K562 (cell line): ENCODE measurements at regions not wholly inside any gene's neighbourhood (a gene's known extent, or its start where the extent isn't known, plus 50 kb on each side); places are given as distances from the start of the nearest gene placed in this dataset.

Experiments used
- ATAC-seq: fragments of 200-7000 bp; cut with Tn5 transposase; 3 replicates; pipeline ENCODE4 v1.9.1; 2020; ENCODE audit warnings: moderate library complexity
- BruUV-seq: library from RNA; stranded (reverse); fragments of 400-500 nt; replicated peaks from 2 replicates; lab custom pipeline; 2021; lab: Mats Ljungman, UMichigan
- CTCF ChIA-PET: fragments of 300-600 bp; formaldehyde crosslinking; extraction: SDS; loops from one replicate; lab custom pipeline; 2021; ENCODE audit warnings: low intra/inter-chr PET ratio; lab: Yijun Ruan, JAX
- POLR2A ChIA-PET: fragments of 300-600, 350-650 bp; sonication (Branson Sonifier 250); formaldehyde crosslinking; extraction: SDS; loops from one replicate; lab custom pipeline; 2021; ENCODE audit warnings: antibody characterized with exemption, inconsistent platforms; lab: Yijun Ruan, JAX
- DNase-seq, 4 experiments: peaks; one replicate each; pipeline versions ENCODE4 v3.0.0 to v3.0.0-alpha.2; 2011 to 2018; ENCODE audit warnings: low spot score in 3 of 4, mixed read lengths in 3 of 4; ENCODE audit errors: extremely low read depth in 1 of 4
- FAIRE-seq: peaks from 2 replicates; lab custom pipeline; 2011; peaks lifted over from hg19 to GRCh38; lab: Jason Lieb, UNC
- H2AFZ ChIP-seq: 2 replicates; pipeline ENCODE4 v1.6.0; 2011; ENCODE audit warnings: low read depth, low read length, control low read depth, inconsistent platforms
- H3K27ac ChIP-seq: fragments of 200-600 bp; 3 replicates; pipeline ENCODE4 v1.8.0; 2011; ENCODE audit warnings: low read depth, mild to moderate bottlenecking, control low read depth, inconsistent platforms, low read length, moderate library complexity, mixed read lengths; ENCODE audit errors: extremely low read depth
- H3K27me3 ChIP-seq, 2 experiments: fragments of 300-600 bp in 1 of 2; 2 replicates in 1 of 2; 3 replicates in 1 of 2; pipeline versions ENCODE4 v1.6.0 to v1.8.0; 2011; ENCODE audit warnings: inconsistent platforms in 2 of 2, low read length in 2 of 2, mild to moderate bottlenecking in 1 of 2, mixed read lengths in 1 of 2, moderate library complexity in 1 of 2; ENCODE audit not compliant: control insufficient read depth in 2 of 2, insufficient read depth in 2 of 2
- H3K36me3 ChIP-seq: fragments of 300-600 bp; 3 replicates; pipeline ENCODE4 v1.8.0; 2011; ENCODE audit warnings: mild to moderate bottlenecking, low read length, inconsistent platforms; ENCODE audit not compliant: control insufficient read depth, insufficient read depth
- H3K4me1 ChIP-seq, 2 experiments: fragments of 200-600 bp in 1 of 2; replicated peaks in 1 of 2; 2 replicates in 1 of 2; 3 replicates in 1 of 2; pipeline versions ENCODE4 v1.5.1 to v1.8.0; 2011; ENCODE audit warnings: inconsistent platforms in 2 of 2, low read length in 2 of 2, mild to moderate bottlenecking in 1 of 2, mixed read lengths in 1 of 2, moderate library complexity in 1 of 2; ENCODE audit not compliant: control insufficient read depth in 2 of 2, insufficient read depth in 2 of 2
- H3K4me2 ChIP-seq: 2 replicates; pipeline ENCODE4 v1.6.1; 2011; ENCODE audit warnings: low read length, control low read depth, inconsistent platforms, mixed read lengths; ENCODE audit not compliant: insufficient read depth
- H3K4me3 ChIP-seq: fragments of 200-600 bp; sonication (generic), shearing (Covaris generic); 2 replicates; pipeline ENCODE4 v1.5.1; 2016; ENCODE audit warnings: control low read depth, inconsistent platforms
- H3K79me2 ChIP-seq: fragments of 200-600 bp; 3 replicates; pipeline ENCODE4 v1.8.0; 2011; ENCODE audit warnings: low read length, inconsistent platforms; ENCODE audit not compliant: control insufficient read depth, insufficient read depth
- H3K9ac ChIP-seq, 2 experiments: 2 replicates each; pipeline versions ENCODE4 v1.6.0 to v1.6.1; 2011; ENCODE audit warnings: low read depth in 2 of 2, low read length in 2 of 2, control low read depth in 1 of 2, inconsistent platforms in 1 of 2, mild to moderate bottlenecking in 1 of 2, mixed read lengths in 1 of 2; ENCODE audit not compliant: insufficient read depth in 1 of 2
- H3K9me1 ChIP-seq: one replicate; pipeline ENCODE4 v1.6.0; 2011; ENCODE audit warnings: inconsistent platforms, mild to moderate bottlenecking, low read length, moderate library complexity; ENCODE audit not compliant: control insufficient read depth, insufficient read depth
- H3K9me3 ChIP-seq: replicated peaks from 2 replicates; pipeline ENCODE4 v1.5.1; 2011; ENCODE audit warnings: low read depth, low read length, inconsistent platforms; ENCODE audit not compliant: control insufficient read depth, insufficient read depth
- H4K20me1 ChIP-seq: replicated peaks from 2 replicates; pipeline ENCODE4 v1.6.1; 2011; ENCODE audit warnings: low read length, inconsistent platforms, mixed read lengths; ENCODE audit not compliant: control insufficient read depth, insufficient read depth
- BCL6 ChIP-seq: fragments of 250-450 bp; sonication (Bioruptor Pico); IDR thresholded peaks from 2 replicates; pipeline ENCODE4 v1.4.0; 2020
- HNRNPH1 ChIP-seq: fragments of 200-400 bp; formaldehyde crosslinking; optimal IDR thresholded peaks from 2 replicates; pipeline ENCODE3; 2017; ENCODE audit warnings: low read depth, mild to moderate bottlenecking, low read length, moderate library complexity
- MIER1 ChIP-seq: fragments of 450-650 bp; IDR thresholded peaks from 2 replicates; pipeline ENCODE4 v1.6.1; 2016; ENCODE audit warnings: antibody characterized with exemption, mild to moderate bottlenecking, low read depth
- OTX1 ChIP-seq: fragments of 450-650 bp; formaldehyde crosslinking; IDR thresholded peaks from 2 replicates; pipeline ENCODE4 v1.4.0; 2022; ENCODE audit warnings: mild to moderate bottlenecking
- POLR2H ChIP-seq: IDR thresholded peaks from 2 replicates; pipeline ENCODE4 v1.6.1; 2016; ENCODE audit warnings: missing genetic modification characterization, low read depth, mild to moderate bottlenecking, control low read depth, missing compliant biosample characterization, moderate library complexity
- PTBP1 ChIP-seq: fragments of 200-400 bp; formaldehyde crosslinking; IDR thresholded peaks from 2 replicates; pipeline ENCODE4 v1.6.1; 2017; ENCODE audit warnings: low read depth, low read length
- RHOXF2B ChIP-seq: fragments of 250-450 bp; sonication (Bioruptor Pico); conservative IDR thresholded peaks from 2 replicates; pipeline ENCODE4 v1.5.1; 2021
- SUPT5H ChIP-seq: fragments of 450-650 bp; IDR thresholded peaks from 2 replicates; pipeline ENCODE4 v1.6.1; 2016
- TCF7 ChIP-seq: sonication (generic); IDR thresholded peaks from 2 replicates; pipeline ENCODE4 v1.6.1; 2016; ENCODE audit warnings: antibody characterized with exemption, borderline replicate concordance
- XRCC5 ChIP-seq: fragments of 200-400 bp; formaldehyde crosslinking; IDR thresholded peaks from 2 replicates; pipeline ENCODE4 v1.6.1; 2017; ENCODE audit warnings: low read depth, mild to moderate bottlenecking, low read length
- ZNF134 ChIP-seq: fragments of 250-450 bp; sonication (Bioruptor Pico); conservative IDR thresholded peaks from 2 replicates; pipeline ENCODE4 v1.4.0; 2020
- WGBS: fragments of 100-300 bp; shearing (Covaris generic); methylation state at CpG from one replicate; pipeline ENCODE4 v1.1.6; 2016; ENCODE audit warnings: low coverage, mixed read lengths; ENCODE audit not compliant: insufficient coverage; ENCODE audit errors: missing lambda C conversion rate; 5-methylcytosine and 5-hydroxymethylcytosine counted together
- in situ Hi-C: fragments of 300-500 bp; cut with MboI; formaldehyde crosslinking; loops from 4 replicates; pipeline ENCODE4 v1.15.0; 2018; ENCODE audit warnings: inconsistent platforms, mixed read lengths
- intact Hi-C: fragments of 100-400 bp; cut with micrococcal nuclease; formaldehyde crosslinking; loops from 2 replicates; pipeline ENCODE4 v1.14.2; 2022
- TF ChIP-seq, protein P1 (sequence below): fragments of 150-350 bp; conservative IDR thresholded peaks from 2 replicates; pipeline ENCODE4 v1.6.1; 2014; ENCODE audit warnings: low read length
- TF ChIP-seq, protein P2 (sequence below), 2 experiments: IDR thresholded peaks in 1 of 2; conservative IDR thresholded peaks in 1 of 2; 2 replicates each; pipeline ENCODE4 v1.6.1; 2016; ENCODE audit warnings: low read depth in 2 of 2, mild to moderate bottlenecking in 1 of 2, missing compliant biosample characterization in 1 of 2, missing genetic modification characterization in 1 of 2, moderate library complexity in 1 of 2

DNA sequence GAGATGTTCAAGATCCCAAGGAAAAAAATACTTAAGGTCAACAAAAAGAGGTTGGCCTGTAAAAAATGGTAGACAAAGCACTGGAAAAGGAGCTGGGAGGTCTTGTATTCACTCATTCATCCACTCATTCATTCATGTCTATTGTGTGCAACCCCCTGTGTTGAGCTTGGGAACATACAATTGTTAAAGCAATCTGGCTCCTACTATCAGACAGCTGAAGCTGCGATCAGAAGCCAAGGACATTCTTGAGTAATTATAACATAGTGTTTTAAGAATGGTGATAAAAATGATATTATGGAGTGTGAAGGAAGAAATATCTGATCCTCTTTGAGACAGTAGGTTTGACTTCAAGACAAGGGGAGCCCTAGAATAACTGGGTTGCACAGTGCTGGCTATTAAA, 693.4 kb downstream of the TOX3 start:
- TF ChIP-seq, protein P1, sequence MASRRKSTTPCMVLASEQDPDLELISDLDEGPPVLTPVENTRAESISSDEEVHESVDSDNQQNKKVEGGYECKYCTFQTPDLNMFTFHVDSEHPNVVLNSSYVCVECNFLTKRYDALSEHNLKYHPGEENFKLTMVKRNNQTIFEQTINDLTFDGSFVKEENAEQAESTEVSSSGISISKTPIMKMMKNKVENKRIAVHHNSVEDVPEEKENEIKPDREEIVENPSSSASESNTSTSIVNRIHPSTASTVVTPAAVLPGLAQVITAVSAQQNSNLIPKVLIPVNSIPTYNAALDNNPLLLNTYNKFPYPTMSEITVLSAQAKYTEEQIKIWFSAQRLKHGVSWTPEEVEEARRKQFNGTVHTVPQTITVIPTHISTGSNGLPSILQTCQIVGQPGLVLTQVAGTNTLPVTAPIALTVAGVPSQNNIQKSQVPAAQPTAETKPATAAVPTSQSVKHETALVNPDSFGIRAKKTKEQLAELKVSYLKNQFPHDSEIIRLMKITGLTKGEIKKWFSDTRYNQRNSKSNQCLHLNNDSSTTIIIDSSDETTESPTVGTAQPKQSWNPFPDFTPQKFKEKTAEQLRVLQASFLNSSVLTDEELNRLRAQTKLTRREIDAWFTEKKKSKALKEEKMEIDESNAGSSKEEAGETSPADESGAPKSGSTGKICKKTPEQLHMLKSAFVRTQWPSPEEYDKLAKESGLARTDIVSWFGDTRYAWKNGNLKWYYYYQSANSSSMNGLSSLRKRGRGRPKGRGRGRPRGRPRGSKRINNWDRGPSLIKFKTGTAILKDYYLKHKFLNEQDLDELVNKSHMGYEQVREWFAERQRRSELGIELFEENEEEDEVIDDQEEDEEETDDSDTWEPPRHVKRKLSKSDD = no peak
- TF ChIP-seq POLR2H (tag) = no peak
- no peak for TF ChIP-seq SUPT5H
- no peak for TF ChIP-seq OTX1 (CRISPR knock-in tag)
- no peak for TF ChIP-seq XRCC5
- TF ChIP-seq RHOXF2B (CRISPR knock-in tag) = no peak
- TF ChIP-seq ZNF134 (CRISPR knock-in tag) = no peak
- TF ChIP-seq TCF7 = no peak
- no peak for TF ChIP-seq MIER1
- TF ChIP-seq, protein P2, sequence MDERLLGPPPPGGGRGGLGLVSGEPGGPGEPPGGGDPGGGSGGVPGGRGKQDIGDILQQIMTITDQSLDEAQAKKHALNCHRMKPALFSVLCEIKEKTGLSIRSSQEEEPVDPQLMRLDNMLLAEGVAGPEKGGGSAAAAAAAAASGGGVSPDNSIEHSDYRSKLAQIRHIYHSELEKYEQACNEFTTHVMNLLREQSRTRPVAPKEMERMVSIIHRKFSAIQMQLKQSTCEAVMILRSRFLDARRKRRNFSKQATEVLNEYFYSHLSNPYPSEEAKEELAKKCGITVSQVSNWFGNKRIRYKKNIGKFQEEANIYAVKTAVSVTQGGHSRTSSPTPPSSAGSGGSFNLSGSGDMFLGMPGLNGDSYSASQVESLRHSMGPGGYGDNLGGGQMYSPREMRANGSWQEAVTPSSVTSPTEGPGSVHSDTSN (CRISPR knock-in tag; IDR thresholded peaks at IDR 0.05; ENCODE audit: low read depth) = no peak
- TF ChIP-seq, protein P2 (tag; conservative IDR thresholded peaks at IDR 0.05; ENCODE audit: low read depth) = no peak
- TF ChIP-seq PTBP1 = no peak
- no peak for TF ChIP-seq HNRNPH1
- TF ChIP-seq BCL6 (CRISPR knock-in tag) = no peak
- TF ChIP-seq, all 486 proteins: peak for 0
- Histone ChIP-seq H3K9me1 (no peaks in the 10 kb centered on the region), H3K4me2 (no peak overlapping the region), H3K27ac (no peak overlapping the region), H2AFZ (no peak overlapping the region), H4K20me1 (no peaks in the 10 kb centered on the region), H3K27me3 (no peaks in the 10 kb centered on the region), H3K4me3 (no peak overlapping the region), H3K9me3 (no peaks in the 10 kb centered on the region), H3K4me1 (no peaks in the 10 kb centered on the region), H3K9ac (no peak overlapping the region), H3K79me2 (no peaks in the 10 kb centered on the region), H3K36me3 (no peaks in the 10 kb centered on the region)
- no peak for ATAC-seq
- WGBS = 0% methylated on average over 1 of the region's 1 CpG
- in situ Hi-C loops (no loop called here), intact Hi-C loops (no loop called here)
- no peak for FAIRE-seq
- POLR2A ChIA-PET = no interaction called here
- CTCF ChIA-PET = no interaction called here
- DNase-seq = no peak
- no TSS peak for BruUV-seq
